HG02588 (cell line): ENCODE measurements at regions not wholly inside any gene's neighbourhood (a gene's known extent, or its start where the extent isn't known, plus 50 kb on each side); places are given as distances from the start of the nearest gene placed in this dataset.

ENCODE experiments used
- ATAC-seq: cut with Tn5 transposase; IDR thresholded peaks from one replicate; pipeline ENCODE4 v1.9.1; 2021; ENCODE audit warnings: mild to moderate bottlenecking, moderate library complexity; ENCODE audit not compliant: unreplicated experiment

DNA sequence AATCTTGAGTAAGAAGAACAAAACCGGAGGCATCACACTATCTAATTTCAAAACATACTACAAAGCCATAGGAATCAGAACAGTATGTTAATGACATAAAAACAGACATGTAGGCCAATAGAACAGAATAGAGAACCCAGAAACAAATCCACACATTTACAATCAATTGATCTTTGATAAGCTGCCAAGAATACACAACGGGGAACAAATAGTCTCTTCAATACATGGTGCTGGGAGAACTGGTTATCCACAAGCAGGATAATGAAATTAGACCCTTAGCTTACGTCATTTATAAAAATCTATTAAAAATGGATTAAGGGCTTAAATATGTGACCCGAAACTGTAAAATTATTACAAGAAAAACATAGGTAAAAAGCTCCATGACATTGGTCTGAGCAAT, 417.7 kb downstream of the INSC start:
- ATAC-seq: no peak

DNA sequence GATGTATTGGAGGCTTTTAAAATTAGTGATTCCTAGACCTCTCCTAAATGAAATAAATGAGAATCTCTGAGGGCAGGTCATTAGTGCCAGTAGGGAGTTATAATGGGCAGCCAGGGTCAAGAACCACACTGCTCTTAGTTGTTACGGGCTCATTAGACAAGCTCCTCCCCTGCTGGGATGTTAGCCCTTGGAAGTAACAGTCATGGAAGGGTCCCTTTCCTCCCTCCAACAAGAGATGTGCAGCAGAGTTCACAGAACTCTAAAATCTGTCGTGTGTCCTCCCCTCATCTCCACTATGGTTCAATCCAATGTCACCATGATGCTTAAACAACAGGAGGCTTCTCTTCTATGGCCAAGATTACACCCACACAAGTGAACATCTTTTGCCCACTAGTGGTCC, 419.5 kb downstream of the INSC start:
- ATAC-seq: no peak

DNA sequence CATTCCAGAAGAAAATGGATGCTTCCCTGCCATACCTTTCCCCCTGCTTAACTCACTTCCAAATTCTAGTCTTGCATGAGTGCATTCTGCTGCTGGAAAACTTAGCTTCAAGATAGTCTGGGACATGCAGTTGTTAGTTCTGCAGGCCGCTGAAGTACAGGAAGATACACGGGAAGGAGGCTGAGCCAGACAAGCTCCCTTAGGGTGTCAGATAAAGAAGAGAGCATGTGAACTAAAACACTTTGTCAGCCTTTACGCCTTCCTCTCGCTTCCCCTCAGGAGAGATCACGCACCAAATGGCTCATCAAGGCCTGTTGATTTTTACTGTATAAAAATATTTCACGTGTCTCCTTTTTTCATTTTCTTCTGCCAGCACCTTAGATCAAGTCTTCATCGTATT, 420.7 kb downstream of the INSC start:
- ATAC-seq: no peak

DNA sequence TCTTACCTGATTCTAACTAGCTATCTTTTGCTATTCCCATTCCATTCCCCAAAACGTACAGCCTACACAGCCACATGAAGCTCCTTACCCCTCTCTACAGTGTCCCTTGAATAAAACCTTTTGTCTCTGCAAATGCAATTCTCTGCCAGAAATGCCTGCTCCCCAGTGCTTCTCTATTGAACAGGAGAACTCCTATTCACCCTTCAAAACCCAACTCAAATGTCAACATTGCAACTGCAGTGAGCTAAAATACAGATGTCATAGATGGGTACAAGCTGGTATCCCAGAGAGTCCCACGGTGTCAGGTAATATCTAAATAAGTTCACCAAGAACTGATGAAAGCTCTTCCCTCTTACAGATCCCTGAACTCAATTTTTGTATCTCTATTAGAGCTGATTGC, 421.7 kb downstream of the INSC start:
- ATAC-seq: no peak

DNA sequence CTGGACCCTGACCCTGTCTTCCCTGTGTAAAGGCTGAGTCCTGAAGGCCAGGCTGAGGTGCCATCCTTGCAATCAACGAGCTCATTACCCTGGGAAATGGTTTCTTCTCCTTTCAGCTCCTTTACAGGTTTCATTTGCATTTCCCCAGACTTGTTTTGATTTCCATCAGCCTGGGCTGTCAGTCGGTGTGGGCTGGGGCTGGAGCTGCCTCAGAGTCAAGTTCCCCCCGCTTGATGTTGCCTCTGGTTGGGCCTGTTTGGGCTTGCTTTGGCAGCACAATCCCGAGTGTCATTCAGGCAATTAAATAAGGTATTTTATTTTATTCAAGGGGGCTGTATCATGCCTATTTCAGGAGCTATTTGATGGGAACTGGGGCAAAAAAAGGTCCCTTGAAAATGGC, 424.9 kb downstream of the INSC start:
- no peak for ATAC-seq

DNA sequence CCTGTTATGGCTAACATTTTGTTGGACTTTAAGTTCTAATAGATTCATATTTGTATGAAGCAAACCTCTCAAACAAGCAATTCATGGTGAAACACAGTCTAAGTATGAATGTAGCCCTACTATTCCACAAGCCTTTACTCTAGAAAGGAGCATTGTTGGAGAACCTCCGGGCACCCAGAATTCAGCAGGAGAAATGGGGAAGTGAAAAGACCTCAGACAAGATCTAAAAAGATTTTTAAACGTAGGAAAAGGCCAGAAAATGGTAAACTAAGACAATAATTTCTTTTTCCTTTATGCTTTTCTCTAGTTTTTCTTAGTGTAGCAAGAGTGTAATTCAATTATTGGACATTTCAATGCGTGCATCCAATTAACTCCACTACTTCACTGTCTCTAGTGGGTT, 426.4 kb downstream of the INSC start:
- no peak for ATAC-seq

DNA sequence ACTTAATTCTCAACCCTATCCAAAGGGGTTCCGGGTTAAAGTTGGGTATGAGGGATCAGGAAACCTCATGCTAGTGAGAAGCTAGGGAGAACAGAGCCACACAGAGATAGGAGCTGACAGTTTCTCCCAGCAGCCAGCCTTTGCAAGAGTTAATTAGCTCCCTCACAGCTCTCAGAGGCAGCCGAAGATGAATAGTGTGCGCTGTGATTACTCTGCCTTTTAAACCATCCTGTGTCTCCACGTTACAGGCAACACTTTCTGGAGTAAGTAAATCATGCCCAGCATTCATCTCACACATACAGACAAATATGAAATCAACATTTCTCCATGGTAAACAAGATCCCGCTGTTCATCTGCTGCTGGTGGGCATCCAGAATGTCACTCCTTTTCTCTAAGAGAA, 429.6 kb downstream of the INSC start:
- no peak for ATAC-seq

DNA sequence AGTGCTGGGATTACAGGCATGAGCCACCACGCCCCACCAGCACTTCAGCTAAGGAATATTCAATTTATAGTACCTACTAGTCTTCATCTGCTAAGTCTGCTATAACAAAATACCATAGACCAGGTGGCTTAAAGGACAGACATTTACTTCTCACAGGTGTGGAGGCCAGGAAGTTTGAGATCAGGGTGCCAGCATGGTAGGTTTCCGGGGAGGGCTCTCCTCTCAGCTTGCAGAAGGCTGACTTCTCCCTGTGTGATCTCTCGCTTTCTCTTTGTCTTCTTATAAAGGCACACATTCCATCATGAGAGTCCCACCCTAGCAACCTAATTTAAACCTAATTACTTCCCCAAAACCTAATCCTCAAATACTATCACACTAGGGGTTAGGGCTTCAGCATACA, 433.0 kb downstream of the INSC start:
- ATAC-seq: no peak

DNA sequence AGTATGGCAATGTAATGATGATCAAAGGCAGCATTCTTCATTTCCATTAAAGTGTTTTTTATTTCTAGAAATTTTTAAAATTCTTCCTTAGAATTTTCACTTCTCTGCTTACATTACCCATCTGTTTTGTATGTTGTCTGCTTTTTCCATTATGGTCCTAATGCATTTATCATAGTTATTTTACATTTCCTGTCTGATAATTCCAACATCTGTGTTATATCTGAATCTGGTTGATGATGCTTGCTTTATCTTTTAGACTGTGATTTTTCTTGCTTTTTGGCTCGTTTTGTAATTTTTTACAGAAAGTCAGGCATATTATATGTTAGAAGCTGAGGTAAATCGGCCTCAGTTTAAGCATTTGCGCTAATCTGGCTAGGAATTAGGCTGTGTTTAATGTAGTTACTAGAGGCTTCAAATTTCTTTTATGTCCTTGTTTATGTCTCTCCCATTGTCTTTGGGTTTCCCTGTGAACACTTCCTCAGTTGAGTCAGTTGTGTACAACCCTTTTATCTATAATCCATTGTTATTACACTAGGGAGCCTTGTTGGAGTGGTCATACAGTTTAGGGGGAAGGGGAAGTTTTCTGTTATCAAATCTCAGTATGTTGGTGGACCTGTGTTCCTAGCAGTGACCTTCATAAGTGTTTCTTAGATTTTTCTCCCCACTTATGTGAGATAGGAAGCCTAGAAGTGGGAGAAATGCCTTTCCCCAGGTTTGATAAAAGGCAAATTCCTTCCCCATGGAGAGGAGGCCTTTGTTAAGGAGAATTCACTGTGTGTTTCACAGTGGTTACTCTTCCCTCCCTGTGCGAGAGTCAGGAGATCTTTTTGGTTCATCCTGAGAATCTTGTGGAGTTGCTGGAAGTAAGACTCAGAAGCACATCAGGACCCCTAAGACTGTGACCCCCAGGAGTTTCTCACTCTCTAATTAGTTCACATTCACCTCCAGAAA, 437.5 kb downstream of the INSC start:
- no peak for ATAC-seq

DNA sequence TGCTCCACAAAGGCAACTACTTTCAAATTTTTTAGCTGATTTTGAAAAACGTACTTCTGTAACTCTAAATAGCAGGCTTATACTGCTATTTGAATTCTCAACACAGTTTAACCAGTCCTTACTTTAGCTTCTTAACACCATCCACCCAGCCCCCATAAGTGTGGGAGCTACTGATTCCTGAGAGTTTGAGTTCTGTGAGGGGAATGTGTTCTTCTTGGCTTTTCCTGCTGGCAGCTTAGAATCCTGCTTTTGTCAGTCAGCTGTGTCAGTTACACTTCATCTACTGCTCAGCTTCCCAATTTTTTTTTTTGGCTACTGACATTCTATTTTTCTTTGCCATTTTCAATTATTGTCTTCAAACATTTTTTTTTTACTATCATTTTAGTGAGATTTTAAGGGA, 440.4 kb downstream of the INSC start:
- no peak for ATAC-seq

DNA sequence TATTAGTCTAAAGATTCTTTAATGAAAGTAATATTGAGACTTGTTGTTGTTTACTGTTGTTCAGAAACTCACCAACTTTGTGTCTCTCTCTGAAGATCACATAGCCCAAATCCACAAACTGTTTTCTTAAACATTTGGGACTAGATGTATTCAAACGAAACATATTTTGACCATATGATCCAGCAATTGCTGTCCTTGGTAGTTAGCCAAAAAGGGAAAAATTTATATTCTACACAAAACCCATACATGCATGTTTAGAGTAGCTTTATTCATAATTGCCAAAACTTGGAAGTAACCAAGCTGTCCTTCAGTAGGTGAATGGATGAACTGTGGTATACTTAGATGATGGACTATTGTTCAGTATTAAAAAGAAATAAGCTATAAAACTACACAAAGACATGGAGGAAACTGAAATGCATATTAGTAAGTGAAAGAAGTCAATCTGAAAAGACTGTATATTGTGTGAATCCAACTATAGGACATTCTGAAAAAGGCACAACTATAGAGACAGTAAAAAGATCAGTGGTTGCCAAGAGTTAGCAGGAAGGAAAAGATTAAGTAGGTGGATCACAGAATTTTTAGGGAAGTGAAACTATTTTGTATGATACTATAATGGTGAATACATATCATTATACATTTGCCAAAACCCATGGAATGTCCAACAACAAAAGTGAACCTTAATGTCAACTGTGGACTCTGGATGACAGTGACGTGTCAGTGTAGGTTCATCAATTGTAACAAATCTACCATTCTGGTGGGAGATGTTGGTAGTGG, 442.9 kb downstream of the INSC start:
- no peak for ATAC-seq

DNA sequence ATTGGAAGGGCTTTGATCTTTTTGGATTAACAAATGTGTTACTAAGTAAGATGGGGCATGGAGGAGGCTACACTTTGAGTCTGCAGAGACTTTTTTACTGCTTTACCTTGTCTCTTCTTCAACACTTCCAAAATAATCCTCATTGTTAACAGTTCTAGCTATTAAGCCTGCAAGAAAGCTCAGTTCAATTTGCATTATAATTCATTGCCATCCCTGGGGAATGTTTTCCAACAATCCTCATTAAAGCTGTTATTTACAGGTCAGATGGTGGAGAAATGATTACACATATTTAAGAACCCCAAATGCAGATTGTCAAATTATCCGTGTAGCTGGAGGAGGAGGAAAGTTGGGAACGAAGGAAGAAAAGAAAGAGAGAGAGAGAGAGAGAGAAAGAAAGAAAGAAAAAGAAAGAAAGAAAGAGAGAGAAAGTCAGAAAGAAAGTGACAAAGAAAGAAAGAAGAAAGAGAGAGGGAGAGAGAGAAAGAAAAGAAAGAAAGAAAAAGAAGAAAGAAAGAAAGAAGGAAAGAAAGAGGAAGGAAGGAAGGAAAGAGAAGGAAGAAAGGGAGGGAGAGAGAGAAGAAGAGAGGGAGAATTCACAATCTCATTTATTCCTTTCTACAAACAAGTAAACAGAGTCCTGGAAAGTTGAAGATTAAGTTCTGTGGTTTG, 443.9 kb downstream of the INSC start:
- no peak for ATAC-seq

DNA sequence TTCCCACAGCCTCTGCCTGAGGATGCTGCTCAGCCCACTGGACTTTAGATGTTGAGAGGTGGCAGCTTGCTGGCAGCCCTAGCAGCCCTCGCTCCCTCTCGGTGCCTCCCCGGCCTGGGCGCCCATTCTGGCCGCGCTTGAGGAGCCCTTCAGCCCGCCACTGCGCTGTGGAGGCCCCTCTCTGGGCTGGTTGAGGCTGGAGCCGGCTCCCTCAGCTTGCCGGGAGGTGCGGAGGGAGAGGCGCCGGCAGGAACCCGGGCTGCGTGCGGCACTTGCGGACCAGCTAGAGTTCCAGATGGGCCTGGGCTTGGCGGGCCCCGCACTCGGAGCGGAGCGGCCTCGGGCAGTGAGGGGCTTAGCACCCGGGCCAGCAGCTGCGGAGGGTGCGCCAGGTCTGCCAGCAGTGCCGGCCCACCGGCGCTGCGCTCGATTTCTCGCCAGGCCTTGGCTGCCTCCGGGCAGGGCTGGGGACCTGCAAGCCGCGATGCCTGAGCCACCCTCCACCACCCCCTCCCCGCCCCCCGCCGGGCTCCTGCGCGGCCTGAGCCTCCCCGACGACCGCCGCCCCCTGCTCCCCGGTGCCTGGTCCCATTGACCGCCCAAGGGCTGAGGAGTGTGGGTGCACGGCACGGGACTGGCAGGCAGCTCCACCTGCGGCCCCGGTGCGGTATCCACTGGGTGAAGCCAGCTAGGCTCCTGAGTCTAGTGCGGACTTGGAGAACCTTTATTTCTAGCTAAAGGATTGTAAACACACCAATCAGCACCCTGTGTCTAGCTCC, 446.2 kb downstream of the INSC start:
- ATAC-seq: no peak

DNA sequence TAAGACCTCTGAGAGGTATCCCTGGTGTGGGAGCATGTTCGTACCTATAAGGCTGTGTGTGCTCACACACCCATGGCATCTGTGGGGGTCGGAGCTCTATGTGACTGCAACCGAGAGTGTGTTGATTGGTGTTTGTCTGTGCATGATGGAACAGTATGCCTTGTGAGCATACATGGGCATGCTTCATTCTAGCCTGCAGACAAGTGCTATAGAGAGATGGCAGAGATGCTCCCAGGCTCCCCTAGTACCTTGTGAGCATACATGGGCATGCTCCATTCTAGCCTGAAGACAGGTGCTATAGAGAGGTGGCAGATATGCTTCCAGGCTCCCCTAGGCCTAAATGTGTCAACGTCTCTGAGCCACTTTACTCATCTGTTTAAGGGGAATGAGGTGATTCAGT, 447.5 kb downstream of the INSC start:
- ATAC-seq: no peak

DNA sequence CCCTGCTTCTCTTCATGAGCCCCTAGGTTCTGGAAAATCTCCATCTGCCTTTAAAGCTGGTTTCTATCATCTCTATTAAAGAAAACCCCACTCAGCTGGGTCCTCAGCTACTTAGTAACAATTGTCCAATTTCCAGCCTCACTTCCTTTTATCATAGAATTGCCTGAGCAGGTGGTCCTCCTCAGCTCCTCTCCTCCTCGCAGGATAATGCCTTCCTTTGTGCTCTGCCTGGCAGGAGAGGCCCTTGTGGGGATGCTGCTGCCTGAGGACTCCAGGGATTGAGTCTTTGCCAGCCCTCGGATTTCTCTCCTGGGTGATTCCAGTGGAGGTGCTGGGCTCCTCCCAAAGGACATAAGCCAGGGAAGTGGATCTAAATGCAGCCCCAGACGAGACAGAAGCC, 448.3 kb downstream of the INSC start:
- ATAC-seq: no peak

DNA sequence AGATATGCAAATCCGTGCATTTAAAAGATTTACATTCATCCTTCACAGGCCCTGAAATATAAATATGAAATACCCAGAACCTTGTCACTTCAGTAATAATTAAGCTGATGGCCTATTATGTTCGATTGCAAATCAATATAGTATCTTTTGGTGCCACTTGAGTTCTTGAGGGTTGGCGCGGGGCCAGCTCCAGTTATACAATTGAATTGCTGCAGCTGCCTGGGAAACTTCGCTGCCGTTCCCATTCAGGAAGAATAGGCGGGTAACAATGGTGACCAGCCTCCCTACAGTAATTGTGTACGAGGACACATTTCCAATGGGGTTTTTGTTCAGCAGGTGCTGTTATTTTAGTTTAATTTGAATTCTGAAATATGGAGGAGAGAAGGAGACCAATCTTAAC, 451.2 kb downstream of the INSC start:
- no peak for ATAC-seq

DNA sequence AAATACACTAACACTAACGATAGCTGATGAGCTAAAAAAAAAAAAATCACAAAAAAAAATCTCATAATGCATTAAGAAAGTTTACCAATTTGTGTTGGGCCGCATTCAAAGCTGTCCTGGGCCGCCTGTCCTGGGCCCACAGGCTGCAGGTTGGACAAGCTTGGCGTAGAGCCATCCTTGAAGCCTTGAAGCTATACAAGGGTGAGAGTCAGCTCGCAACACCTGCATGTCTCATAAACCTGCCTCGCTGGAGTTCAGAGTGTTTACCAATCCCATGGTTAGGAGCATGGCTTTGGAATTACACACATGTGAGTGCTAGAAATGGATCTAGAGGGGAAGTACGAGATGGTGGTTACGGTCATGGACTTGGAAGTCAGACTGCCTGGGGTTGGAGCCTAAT, 453.7 kb downstream of the INSC start:
- no peak for ATAC-seq

DNA sequence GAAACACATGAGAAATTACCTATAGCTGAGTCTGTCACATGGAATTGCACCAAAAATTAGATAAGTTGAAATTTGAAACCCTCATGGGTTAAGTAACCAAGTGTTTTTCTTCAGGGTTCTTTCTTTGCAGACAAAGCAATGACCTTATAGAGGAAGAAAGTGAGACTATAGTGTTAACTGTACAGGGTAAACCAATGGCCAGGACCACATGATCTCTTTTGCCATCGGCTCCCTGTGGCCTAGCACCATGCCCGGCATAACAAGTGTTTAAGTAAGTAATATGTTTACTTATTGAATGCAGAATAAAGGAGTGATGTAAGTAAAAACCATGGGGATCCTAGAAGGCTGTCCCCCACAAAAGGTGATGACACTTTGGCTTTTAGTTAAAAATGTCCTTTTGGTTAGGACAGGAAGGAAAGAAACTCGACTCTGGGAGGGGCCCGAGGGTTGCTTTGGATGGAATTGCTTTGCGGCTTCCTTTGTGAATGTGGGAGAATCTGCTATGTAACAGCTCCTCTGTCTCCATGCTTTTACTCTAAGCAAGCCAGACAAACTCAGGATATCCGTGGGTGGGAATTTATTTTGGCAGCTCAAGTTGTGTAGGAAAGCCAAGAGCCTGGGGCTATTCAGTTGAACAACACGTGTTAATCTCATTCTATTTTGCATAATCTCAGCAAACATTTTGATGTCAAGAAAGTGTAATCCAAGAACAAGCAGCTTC, 454.7 kb downstream of the INSC start:
- ATAC-seq: no peak

DNA sequence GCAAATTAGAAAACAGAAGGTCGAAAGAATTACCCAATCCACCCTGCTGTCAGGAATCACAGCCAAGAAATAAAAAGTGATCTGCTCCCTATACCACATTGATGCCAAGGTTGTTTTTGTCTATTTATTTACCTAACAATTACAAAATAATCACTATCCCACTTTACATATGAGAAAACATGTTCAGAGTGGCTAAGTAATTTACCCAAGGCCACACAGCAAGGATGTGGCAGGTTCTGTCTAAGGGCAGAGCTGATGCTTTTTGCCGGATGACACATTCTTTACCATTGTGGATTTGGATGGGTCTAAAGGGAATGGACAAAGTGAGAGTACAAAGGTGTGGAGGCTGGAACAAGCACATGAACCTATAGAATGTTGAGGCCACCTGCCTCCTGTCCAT, 460.7 kb downstream of the INSC start:
- no peak for ATAC-seq

DNA sequence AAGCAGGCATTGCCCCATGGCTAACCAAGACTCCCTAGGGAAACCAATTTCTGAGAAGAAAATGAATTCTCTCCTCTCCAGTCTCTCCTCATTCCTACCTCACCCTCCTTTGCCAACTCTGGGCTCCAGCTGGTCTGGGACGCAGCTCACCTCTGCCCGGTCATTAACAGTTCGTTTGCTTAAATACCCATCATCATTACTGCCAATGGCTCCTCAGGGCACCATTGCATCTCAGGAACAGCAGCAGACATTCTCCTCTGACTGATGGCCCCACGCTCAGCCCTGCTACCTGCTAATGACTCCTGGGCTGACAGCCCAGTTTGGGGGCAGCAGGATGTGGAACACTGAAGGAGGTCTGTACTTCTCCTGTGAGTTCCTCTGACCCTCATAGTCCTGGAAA, 462.0 kb downstream of the INSC start:
- ATAC-seq: no peak
